ENCODE measurements at regions not wholly inside any gene's neighbourhood (a gene's known extent, or its start where the extent isn't known, plus 50 kb on each side); places are given as distances from the start of the nearest gene placed in this dataset.
"Not testable (repeated sequence)": the region's sequence is repeated elsewhere in the genome, so short reads cannot be mapped to it uniquely, and the experiment has no call there.

DNA sequence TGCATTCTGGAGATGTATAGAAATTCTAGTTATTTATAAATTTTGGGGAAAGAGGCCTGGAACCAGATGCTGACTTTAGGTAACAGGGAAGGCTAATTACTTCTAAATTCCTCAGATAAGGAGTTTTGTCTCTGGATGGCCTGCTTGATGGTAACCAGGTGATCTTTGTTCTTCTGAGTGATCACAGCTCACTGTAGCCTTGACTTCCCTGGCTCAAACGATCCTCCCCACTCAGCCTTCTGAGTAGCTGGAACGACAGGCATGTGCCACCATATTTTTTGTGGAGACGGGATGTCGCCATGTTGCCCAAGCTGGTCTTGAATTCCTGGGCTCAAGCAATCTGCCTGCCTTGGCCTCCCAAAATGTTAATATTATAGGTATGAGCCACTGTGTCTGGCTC lies 54.4 kb upstream of the MSH6 start:
- DNase-seq (ENCODE audit: insufficient read length, low spot score) (no peak), FAIRE-seq (no peak)
- no peak for TF ChIP-seq POLR2AphosphoS5 (IDR thresholded peaks at IDR 0.05; ENCODE audit: low read depth, low read length)
- TF ChIP-seq PAX5 (IDR thresholded peaks at IDR 0.05; ENCODE audit: insufficient read depth, low read length, severe bottlenecking) = no peak
- TF ChIP-seq POU2F2 (IDR thresholded peaks at IDR 0.05; ENCODE audit: low read depth, low read length) = no peak
- no peak for TF ChIP-seq TAF1 (IDR thresholded peaks at IDR 0.05; ENCODE audit: low read depth, low read length)
- TF ChIP-seq POLR2A (IDR thresholded peaks at IDR 0.05; ENCODE audit: low read depth, low read length) = no peak
- no peak for TF ChIP-seq SPI1 (IDR thresholded peaks at IDR 0.05; ENCODE audit: low read depth, low read length)

DNA sequence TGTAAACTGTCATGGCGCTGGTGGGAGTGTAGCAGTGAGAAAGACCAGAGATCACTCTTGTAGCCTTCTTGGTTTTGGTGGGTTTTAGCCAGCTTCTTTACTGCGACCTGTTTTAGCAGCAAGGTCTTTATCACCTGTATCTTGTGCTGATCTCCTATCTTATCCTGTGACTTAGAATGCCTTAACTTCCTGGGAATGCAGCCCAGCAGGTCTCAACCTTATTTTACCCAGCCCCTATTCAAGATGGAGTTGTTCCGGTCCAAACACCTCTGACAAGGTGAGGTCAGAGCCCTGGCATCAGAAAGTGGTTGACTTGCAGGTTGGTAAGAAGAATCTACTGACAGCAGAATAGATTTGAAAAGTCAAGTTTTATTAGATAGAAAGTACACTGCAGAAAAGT lies 55.0 kb upstream of the MSH6 start:
- DNase-seq (ENCODE audit: insufficient read length, low spot score) (no peak), FAIRE-seq (no peak)
- no peak for TF ChIP-seq SPI1 (IDR thresholded peaks at IDR 0.05; ENCODE audit: low read depth, low read length)
- no peak for TF ChIP-seq POLR2AphosphoS5 (IDR thresholded peaks at IDR 0.05; ENCODE audit: low read depth, low read length)
- TF ChIP-seq POLR2A (IDR thresholded peaks at IDR 0.05; ENCODE audit: low read depth, low read length) = no peak
- TF ChIP-seq POU2F2 (IDR thresholded peaks at IDR 0.05; ENCODE audit: low read depth, low read length) = no peak
- TF ChIP-seq TAF1 (IDR thresholded peaks at IDR 0.05; ENCODE audit: low read depth, low read length) = no peak
- TF ChIP-seq PAX5 (IDR thresholded peaks at IDR 0.05; ENCODE audit: insufficient read depth, low read length, severe bottlenecking) = no peak

DNA sequence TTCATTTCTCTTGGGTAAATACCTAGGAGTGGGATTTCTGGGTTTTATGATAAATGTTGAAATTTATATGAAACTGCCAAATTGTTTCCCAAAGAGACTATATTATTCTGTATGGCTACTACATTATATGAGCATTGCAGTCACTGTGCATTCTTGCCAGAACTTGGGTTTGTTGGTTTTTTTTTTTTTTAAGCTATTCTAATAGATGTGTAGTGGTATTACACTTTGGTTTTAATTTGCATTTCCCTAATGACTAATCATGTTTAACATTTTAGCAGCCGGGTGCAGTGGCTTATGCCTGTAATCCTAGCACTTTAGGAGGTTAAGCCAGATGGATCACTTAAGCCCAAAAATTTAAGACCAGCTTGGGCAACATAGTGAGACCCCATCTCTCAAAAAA lies 56.0 kb upstream of the MSH6 start:
- FAIRE-seq; DNase-seq (ENCODE audit: insufficient read length, low spot score): not testable (repeated sequence)

DNA sequence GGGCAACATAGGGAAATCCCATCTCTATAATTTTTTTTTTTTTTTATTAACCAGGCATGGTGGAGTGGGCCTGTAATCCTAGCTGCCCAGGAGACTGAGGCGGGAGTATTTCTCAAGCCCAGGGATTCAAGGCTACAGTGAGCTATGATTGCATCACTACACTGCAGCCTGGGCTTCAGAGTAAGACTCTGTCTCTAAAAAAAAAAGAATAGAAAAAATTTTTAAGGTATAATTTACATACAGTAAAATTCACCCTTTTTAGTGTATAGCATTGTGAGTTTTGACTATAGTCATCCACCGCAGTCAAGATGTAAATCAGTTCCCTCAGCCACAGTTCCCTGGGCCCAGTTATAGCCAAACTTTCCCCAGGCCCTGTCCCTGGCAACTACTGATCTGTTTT lies 57.1 kb upstream of the MSH6 start:
- FAIRE-seq = peak; percentile 79

DNA sequence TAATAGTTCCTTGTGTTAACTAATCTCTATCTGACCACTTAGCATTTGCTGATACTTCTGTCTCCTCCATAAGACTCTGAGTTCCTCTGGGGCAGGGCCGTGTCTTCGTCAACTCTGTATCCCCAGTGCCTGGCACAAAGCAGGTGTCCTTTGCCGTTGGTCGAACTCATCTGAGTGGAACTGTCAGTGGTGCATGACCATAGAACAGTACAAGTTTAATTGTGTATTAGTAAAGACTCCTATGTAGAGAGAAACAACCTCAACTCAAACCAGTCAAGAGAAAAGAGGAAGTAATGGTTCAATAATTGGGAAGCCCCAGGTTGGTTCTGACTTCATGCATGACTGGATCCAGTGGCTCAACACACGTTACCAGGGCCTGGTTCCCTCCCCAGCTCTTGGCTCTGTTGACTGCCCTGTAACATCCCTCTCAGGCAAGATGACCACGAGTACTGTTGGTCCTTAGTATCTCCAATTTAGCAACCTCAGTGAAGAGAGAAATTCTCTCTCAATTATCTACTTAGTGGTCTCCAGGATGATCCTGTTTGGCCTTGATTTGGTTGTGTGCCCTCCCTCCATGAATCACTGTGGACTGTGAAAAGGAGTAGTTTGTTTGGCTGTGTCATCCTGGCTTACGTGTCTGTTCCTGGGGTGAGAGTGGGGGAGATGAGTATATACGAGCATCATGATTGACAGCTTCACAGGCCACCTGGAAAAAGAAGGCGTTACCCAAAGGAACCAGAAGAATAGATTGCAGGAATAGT lies 58.5 kb upstream of the MSH6 start:
- FAIRE-seq (peak; percentile 99), DNase-seq (ENCODE audit: insufficient read length, low spot score) (no peak)
- TF ChIP-seq SPI1 (IDR thresholded peaks at IDR 0.05; ENCODE audit: low read depth, low read length) = peak; percentile 72
- peak; percentile 98 for TF ChIP-seq PAX5 (IDR thresholded peaks at IDR 0.05; ENCODE audit: insufficient read depth, low read length, severe bottlenecking)
- peak; percentile 17 for TF ChIP-seq POU2F2 (IDR thresholded peaks at IDR 0.05; ENCODE audit: low read depth, low read length)
- TF ChIP-seq TAF1 (IDR thresholded peaks at IDR 0.05; ENCODE audit: low read depth, low read length) = no peak

More for the DNA sequence above, 57.1 kb upstream of the MSH6 start:
- TF ChIP-seq POLR2AphosphoS5 (IDR thresholded peaks at IDR 0.05; ENCODE audit: low read depth, low read length) (no peak), SPI1 (IDR thresholded peaks at IDR 0.05; ENCODE audit: low read depth, low read length) (no peak), TAF1 (IDR thresholded peaks at IDR 0.05; ENCODE audit: low read depth, low read length) (no peak), PAX5 (IDR thresholded peaks at IDR 0.05; ENCODE audit: insufficient read depth, low read length, severe bottlenecking) (no peak), POLR2A (IDR thresholded peaks at IDR 0.05; ENCODE audit: low read depth, low read length) (no peak), POU2F2 (IDR thresholded peaks at IDR 0.05; ENCODE audit: low read depth, low read length) (no peak)
- no peak for DNase-seq (ENCODE audit: insufficient read length, low spot score)

DNA sequence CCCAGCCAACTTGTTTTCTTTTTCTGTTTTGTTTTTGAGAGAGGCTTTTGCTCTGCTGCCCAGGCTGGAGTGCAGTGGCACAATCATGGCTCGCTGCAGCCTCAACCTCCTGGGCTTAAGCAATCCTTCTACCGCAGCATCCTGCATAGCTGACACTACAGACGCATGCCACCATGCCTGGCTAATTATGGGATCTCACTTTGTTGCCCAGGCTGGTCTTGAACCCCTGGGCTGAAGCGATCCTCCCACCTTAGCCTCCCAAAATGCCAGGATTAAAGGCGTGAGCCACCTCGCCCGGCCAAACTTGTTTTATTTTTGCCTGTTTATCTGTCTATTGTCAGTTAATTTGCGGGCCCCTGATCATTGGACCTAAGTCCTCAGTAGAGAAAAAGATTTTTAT lies 61.6 kb upstream of the MSH6 start:
- DNase-seq (ENCODE audit: insufficient read length, low spot score) (no peak), FAIRE-seq (no peak)
- TF ChIP-seq SPI1 (IDR thresholded peaks at IDR 0.05; ENCODE audit: low read depth, low read length) = no peak
- no peak for TF ChIP-seq TAF1 (IDR thresholded peaks at IDR 0.05; ENCODE audit: low read depth, low read length)
- TF ChIP-seq POLR2A (IDR thresholded peaks at IDR 0.05; ENCODE audit: low read depth, low read length) = no peak
- no peak for TF ChIP-seq PAX5 (IDR thresholded peaks at IDR 0.05; ENCODE audit: insufficient read depth, low read length, severe bottlenecking)
- TF ChIP-seq POU2F2 (IDR thresholded peaks at IDR 0.05; ENCODE audit: low read depth, low read length) = no peak
- no peak for TF ChIP-seq POLR2AphosphoS5 (IDR thresholded peaks at IDR 0.05; ENCODE audit: low read depth, low read length)

DNA sequence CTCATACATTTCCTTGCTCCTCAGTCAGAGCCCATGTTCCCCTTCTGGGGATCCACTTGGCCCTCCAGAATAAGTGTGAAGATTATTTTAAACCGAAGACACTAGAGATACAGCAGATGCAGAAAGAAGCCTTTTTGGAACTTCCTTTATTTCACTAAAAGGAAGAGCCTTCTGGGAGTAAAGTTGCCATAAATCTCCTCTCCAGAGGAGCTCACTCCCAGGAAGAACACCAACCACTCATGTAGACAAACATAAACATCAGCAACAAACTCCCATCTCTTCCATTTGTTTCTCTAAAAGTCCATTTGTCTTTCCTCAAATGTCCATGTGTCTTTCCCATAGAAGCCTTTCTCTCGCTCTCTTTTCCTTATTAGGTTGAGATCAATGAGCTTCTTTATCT lies 62.4 kb upstream of the MSH6 start:
- TF ChIP-seq POU2F2 (IDR thresholded peaks at IDR 0.05; ENCODE audit: low read depth, low read length) (no peak), TAF1 (IDR thresholded peaks at IDR 0.05; ENCODE audit: low read depth, low read length) (no peak), POLR2A (IDR thresholded peaks at IDR 0.05; ENCODE audit: low read depth, low read length) (no peak), POLR2AphosphoS5 (IDR thresholded peaks at IDR 0.05; ENCODE audit: low read depth, low read length) (no peak), PAX5 (IDR thresholded peaks at IDR 0.05; ENCODE audit: insufficient read depth, low read length, severe bottlenecking) (no peak), SPI1 (IDR thresholded peaks at IDR 0.05; ENCODE audit: low read depth, low read length) (no peak)
- no peak for DNase-seq (ENCODE audit: insufficient read length, low spot score)
- FAIRE-seq = no peak

DNA sequence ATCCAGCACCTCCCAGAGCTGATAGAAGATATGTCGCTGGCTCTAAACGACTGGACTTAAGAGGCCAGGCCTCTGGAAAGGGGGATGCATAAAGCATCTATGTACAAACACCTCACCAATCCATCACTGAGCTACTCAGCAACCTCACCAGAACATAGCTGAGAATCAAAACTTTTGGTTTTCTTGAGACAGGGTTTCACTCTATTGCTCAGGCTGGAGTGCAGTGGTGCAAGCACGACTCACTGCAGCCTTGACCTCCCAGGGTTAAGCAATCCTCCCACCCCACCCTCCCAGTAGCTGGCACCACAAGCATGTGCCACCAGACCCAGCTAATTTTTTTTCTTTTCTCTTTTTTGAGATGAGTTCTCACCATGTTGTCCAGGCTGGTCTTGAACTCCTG lies 62.9 kb upstream of the MSH6 start:
- FAIRE-seq (peak; percentile 78), DNase-seq (ENCODE audit: insufficient read length, low spot score) (no peak)
- TF ChIP-seq SPI1 (IDR thresholded peaks at IDR 0.05; ENCODE audit: low read depth, low read length) = no peak
- no peak for TF ChIP-seq TAF1 (IDR thresholded peaks at IDR 0.05; ENCODE audit: low read depth, low read length)
- TF ChIP-seq POU2F2 (IDR thresholded peaks at IDR 0.05; ENCODE audit: low read depth, low read length) = no peak
- TF ChIP-seq POLR2A (IDR thresholded peaks at IDR 0.05; ENCODE audit: low read depth, low read length) = no peak
- TF ChIP-seq PAX5 (IDR thresholded peaks at IDR 0.05; ENCODE audit: insufficient read depth, low read length, severe bottlenecking) = no peak
- no peak for TF ChIP-seq POLR2AphosphoS5 (IDR thresholded peaks at IDR 0.05; ENCODE audit: low read depth, low read length)

DNA sequence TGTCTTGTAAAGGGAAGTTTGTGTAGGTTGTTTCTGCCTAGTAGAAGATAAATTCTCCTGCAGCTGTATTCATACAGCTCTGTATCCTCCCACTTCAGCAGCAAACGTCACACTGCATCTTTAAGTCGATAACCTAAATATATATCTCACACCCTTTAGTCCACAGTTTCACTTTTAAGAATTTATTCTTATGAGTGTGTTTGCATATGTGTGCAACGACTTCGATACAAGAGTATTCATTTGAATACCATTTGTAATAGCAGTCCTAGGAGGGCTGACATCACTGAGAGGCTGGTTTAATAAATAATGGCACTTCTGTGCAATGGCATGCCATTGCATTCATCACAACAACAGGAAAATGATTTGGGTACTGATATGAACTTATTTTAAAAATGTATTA lies 63.8 kb upstream of the MSH6 start:
- peak; percentile 42; the same call in 1 of the 2 replicates for TF ChIP-seq POU2F2 (IDR thresholded peaks at IDR 0.05; ENCODE audit: low read depth, low read length)
- no peak for TF ChIP-seq SPI1 (IDR thresholded peaks at IDR 0.05; ENCODE audit: low read depth, low read length)
- DNase-seq (ENCODE audit: insufficient read length, low spot score) = no peak
- FAIRE-seq = peak; percentile 79

DNA sequence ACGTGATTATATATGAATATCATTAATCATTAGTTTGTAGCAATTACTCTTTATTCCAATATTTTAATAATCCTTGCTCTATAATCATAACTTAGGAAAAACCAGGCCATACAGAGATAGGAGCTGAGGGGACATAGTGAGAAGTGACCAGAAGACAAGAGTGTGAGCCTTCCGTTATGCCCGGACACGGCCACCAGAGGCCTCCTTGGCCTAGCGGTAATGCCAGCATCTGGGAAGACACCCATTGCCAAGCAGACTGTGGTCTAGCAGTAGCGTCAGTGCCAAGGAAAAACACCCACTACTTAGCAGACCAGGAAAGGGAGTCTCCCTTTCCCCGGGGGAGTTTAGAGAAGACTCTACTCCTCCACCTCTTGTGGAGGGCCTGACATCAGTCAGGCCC lies 66.6 kb upstream of the MSH6 start:
- not testable (repeated sequence) for DNase-seq (ENCODE audit: insufficient read length, low spot score); FAIRE-seq

DNA sequence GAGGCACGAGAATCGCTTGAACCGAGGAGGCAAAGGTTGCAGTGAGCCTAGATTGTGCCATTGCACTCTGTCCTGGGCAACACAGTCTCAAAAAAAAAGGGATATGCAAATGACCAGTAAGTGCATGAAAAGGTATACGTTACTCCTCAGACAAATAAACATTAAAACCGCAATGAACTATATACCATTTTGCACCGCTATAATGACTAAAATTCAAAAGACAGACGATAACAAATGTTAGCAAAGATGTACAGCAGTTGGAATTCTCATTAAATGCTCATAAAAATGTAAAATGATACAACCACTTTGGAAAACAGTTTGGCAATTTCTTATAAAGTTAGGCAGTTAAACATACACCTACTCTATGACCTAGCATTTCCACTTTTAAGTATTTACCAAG lies 67.4 kb upstream of the MSH6 start:
- no peak for TF ChIP-seq POU2F2 (IDR thresholded peaks at IDR 0.05; ENCODE audit: low read depth, low read length)
- no peak for TF ChIP-seq SPI1 (IDR thresholded peaks at IDR 0.05; ENCODE audit: low read depth, low read length)
- TF ChIP-seq POLR2AphosphoS5 (IDR thresholded peaks at IDR 0.05; ENCODE audit: low read depth, low read length) = no peak
- TF ChIP-seq PAX5 (IDR thresholded peaks at IDR 0.05; ENCODE audit: insufficient read depth, low read length, severe bottlenecking) = no peak
- FAIRE-seq (no peak), DNase-seq (ENCODE audit: insufficient read length, low spot score) (no peak)

Measured in GM12891 (cell line).